WTC11 (cell line): ENCODE measurements at regions not wholly inside any gene's neighbourhood (a gene's known extent, or its start where the extent isn't known, plus 50 kb on each side); places are given as distances from the start of the nearest gene placed in this dataset.
A peak's percentile ranks its signal among the peaks of the same experiment; 100 is the strongest.

Experiments used
- ATAC-seq: fragments of 200-7000 bp; cut with Tn5 transposase; 2 replicates; pipeline ENCODE4 v1.10.0; 2021; ENCODE audit warnings: mild to moderate bottlenecking, moderate library complexity
- CTCF ChIA-PET: fragments of 300-600 bp; sonication (Branson Sonifier 250); formaldehyde crosslinking; loops from one replicate; lab custom pipeline; 2021; ENCODE audit warnings: antibody characterized with exemption; lab: Charles Lee
- POLR2A ChIA-PET: fragments of 350-600 bp; sonication (Branson Sonifier 250); formaldehyde crosslinking; loops from one replicate; lab custom pipeline; 2021; ENCODE audit warnings: antibody characterized with exemption; lab: Charles Lee
- DNase-seq: peaks from one replicate; pipeline ENCODE4 v3.0.0; 2021; ENCODE audit warnings: low spot score
- H3K27ac Mint-ChIP-seq: 2 replicates; pipeline ENCODE4 v1.8.0; 2021; ENCODE audit warnings: mixed read lengths
- H3K27me3 Mint-ChIP-seq: 2 replicates; pipeline ENCODE4 v1.8.0; 2021; ENCODE audit warnings: low read depth, mild to moderate bottlenecking, moderate library complexity, mixed read lengths
- H3K36me3 Mint-ChIP-seq: 2 replicates; pipeline ENCODE4 v1.8.0; 2021; ENCODE audit warnings: mixed read lengths
- H3K4me1 Mint-ChIP-seq: 2 replicates; pipeline ENCODE4 v1.8.0; 2022; ENCODE audit warnings: mixed read lengths
- H3K4me3 Mint-ChIP-seq: 2 replicates; pipeline ENCODE4 v1.8.0; 2021; ENCODE audit warnings: mild to moderate bottlenecking, moderate library complexity, mixed read lengths
- H3K9me3 Mint-ChIP-seq: 2 replicates; pipeline ENCODE4 v1.8.0; 2021; ENCODE audit warnings: mixed read lengths
- CBFB ChIP-seq: sonication (generic); formaldehyde crosslinking; IDR thresholded peaks from 2 replicates; pipeline ENCODE4 v1.8.1; 2022; ENCODE audit warnings: mild to moderate bottlenecking, low read depth, missing genetic modification reagents
- CTCF ChIP-seq: fragments of 200-600 bp; IDR thresholded peaks from 2 replicates; pipeline ENCODE4 v1.8.0; 2022; ENCODE audit warnings: antibody characterized with exemption
- FOXK1 ChIP-seq: sonication (generic); formaldehyde crosslinking; IDR thresholded peaks from 2 replicates; pipeline ENCODE4 v1.8.0; 2022; ENCODE audit warnings: mild to moderate bottlenecking, moderate library complexity, missing genetic modification reagents
- FOXP1 ChIP-seq: sonication (generic); formaldehyde crosslinking; IDR thresholded peaks from 2 replicates; pipeline ENCODE4 v1.8.0; 2022; ENCODE audit warnings: missing genetic modification reagents, mild to moderate bottlenecking, moderate library complexity, borderline replicate concordance
- GABPB1 ChIP-seq: sonication (generic); formaldehyde crosslinking; IDR thresholded peaks from 2 replicates; pipeline ENCODE4 v1.8.1; 2023; ENCODE audit warnings: mild to moderate bottlenecking, missing genetic modification reagents
- MAX ChIP-seq: sonication (generic); formaldehyde crosslinking; IDR thresholded peaks from 2 replicates; pipeline ENCODE4 v1.8.0; 2022; ENCODE audit warnings: mild to moderate bottlenecking, missing genetic modification reagents
- SOX15 ChIP-seq: fragments of 250-450 bp; sonication (Bioruptor Pico); IDR thresholded peaks from 2 replicates; pipeline ENCODE4 v1.9.0; 2021; ENCODE audit warnings: mild to moderate bottlenecking
- ZNF121 ChIP-seq: sonication (generic); formaldehyde crosslinking; IDR thresholded peaks from 2 replicates; pipeline ENCODE4 v1.8.0; 2023; ENCODE audit warnings: missing genetic modification reagents
- ZNF396 ChIP-seq: fragments of 250-450 bp; sonication (Bioruptor Pico); IDR thresholded peaks from 2 replicates; pipeline ENCODE4 v1.8.0; 2021; ENCODE audit warnings: mild to moderate bottlenecking, moderate library complexity, borderline replicate concordance
- ZNF671 ChIP-seq: fragments of 250-450 bp; sonication (Bioruptor Pico); IDR thresholded peaks from 2 replicates; pipeline ENCODE4 v1.8.0; 2021; ENCODE audit warnings: mild to moderate bottlenecking
- TF ChIP-seq, protein P1 (sequence below): sonication (generic); formaldehyde crosslinking; IDR thresholded peaks from 2 replicates; pipeline ENCODE4 v1.8.1; 2023; ENCODE audit warnings: mild to moderate bottlenecking, missing genetic modification reagents
- TF ChIP-seq, protein P2 (sequence below): fragments of 250-450 bp; sonication (Bioruptor Pico); IDR thresholded peaks from 2 replicates; pipeline ENCODE4 v1.9.0; 2021; ENCODE audit warnings: mild to moderate bottlenecking
- TF ChIP-seq, protein P3 (sequence below): sonication (generic); formaldehyde crosslinking; IDR thresholded peaks from 2 replicates; pipeline ENCODE4 v1.8.0; 2023; ENCODE audit warnings: missing genetic modification reagents

GRCh38 chr2:226620176-226620575 lies 179.4 kb downstream of the IRS1 start:
- H3K27me3 Mint-ChIP-seq, result no peaks in the 10 kb centered on the region

DNA sequence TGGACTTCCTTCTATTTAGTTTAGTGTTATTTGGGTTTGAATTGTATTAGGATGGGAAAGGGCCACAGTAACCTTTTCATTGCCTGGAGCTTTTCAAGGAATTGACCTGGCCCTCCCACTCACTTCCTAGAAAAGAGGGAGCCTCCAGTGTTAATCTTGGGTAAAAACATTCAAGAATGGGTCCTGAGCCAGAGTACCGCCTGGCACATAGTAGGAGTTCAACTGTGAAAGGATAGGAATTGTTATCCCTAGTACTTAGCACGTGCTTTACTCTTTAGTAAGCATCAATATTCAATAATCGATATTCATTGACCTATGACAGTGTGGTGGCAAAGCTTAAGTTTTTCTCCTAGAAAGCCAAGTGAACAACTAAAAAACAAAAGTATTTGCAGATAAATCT lies 179.9 kb downstream of the IRS1 start:
- ATAC-seq (0 out of 2 replicates have a peak, but pooled peaks have one; percentile 30), DNase-seq (no peak)
- no peak overlapping the region for H3K4me3 Mint-ChIP-seq
- CTCF ChIA-PET, result no interaction called here
- H3K27ac Mint-ChIP-seq, result no peak overlapping the region
- H3K9me3 Mint-ChIP-seq, result 0 out of 2 replicates have a peak, but pooled peaks cover 5% of the 10 kb centered on the region
- TF ChIP-seq MAX (CRISPR knock-in tag), result no peak
- no peak for TF ChIP-seq CBFB (CRISPR knock-in tag)
- no peak for TF ChIP-seq ZNF396 (CRISPR knock-in tag)
- TF ChIP-seq, protein P1, sequence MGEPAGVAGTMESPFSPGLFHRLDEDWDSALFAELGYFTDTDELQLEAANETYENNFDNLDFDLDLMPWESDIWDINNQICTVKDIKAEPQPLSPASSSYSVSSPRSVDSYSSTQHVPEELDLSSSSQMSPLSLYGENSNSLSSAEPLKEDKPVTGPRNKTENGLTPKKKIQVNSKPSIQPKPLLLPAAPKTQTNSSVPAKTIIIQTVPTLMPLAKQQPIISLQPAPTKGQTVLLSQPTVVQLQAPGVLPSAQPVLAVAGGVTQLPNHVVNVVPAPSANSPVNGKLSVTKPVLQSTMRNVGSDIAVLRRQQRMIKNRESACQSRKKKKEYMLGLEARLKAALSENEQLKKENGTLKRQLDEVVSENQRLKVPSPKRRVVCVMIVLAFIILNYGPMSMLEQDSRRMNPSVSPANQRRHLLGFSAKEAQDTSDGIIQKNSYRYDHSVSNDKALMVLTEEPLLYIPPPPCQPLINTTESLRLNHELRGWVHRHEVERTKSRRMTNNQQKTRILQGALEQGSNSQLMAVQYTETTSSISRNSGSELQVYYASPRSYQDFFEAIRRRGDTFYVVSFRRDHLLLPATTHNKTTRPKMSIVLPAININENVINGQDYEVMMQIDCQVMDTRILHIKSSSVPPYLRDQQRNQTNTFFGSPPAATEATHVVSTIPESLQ (CRISPR knock-in tag), result no peak
- H3K27me3 Mint-ChIP-seq, result no peaks in the 10 kb centered on the region
- 0 out of 2 replicates have a peak, but pooled peaks cover 3% of the 10 kb centered on the region for H3K4me1 Mint-ChIP-seq
- no peaks in the 10 kb centered on the region for H3K36me3 Mint-ChIP-seq
- POLR2A ChIA-PET, result interaction anchor here (0.5 to 0.6 kb wide), 2 partner anchors 228 to 940 kb away, joined by 3 to 6 read pairs; no protein-coding TSS in a partner anchor

More at GRCh38 chr2:226620176-226620575, 179.4 kb downstream of the IRS1 start:
- ChIA-PET POLR2A (interaction anchor here (0.5 kb wide), 1 partner anchor 228 kb away, joined by 3 read pairs; no protein-coding TSS in a partner anchor), CTCF (no interaction called here)
- Mint-ChIP-seq H3K27ac (no peak overlapping the region), H3K4me1 (0 out of 2 replicates have a peak, but pooled peaks cover 3% of the 10 kb centered on the region), H3K36me3 (no peaks in the 10 kb centered on the region), H3K4me3 (no peak overlapping the region), H3K9me3 (0 out of 2 replicates have a peak, but pooled peaks cover 5% of the 10 kb centered on the region)
- ATAC-seq (no peak), DNase-seq (no peak)
- TF ChIP-seq, protein P2, sequence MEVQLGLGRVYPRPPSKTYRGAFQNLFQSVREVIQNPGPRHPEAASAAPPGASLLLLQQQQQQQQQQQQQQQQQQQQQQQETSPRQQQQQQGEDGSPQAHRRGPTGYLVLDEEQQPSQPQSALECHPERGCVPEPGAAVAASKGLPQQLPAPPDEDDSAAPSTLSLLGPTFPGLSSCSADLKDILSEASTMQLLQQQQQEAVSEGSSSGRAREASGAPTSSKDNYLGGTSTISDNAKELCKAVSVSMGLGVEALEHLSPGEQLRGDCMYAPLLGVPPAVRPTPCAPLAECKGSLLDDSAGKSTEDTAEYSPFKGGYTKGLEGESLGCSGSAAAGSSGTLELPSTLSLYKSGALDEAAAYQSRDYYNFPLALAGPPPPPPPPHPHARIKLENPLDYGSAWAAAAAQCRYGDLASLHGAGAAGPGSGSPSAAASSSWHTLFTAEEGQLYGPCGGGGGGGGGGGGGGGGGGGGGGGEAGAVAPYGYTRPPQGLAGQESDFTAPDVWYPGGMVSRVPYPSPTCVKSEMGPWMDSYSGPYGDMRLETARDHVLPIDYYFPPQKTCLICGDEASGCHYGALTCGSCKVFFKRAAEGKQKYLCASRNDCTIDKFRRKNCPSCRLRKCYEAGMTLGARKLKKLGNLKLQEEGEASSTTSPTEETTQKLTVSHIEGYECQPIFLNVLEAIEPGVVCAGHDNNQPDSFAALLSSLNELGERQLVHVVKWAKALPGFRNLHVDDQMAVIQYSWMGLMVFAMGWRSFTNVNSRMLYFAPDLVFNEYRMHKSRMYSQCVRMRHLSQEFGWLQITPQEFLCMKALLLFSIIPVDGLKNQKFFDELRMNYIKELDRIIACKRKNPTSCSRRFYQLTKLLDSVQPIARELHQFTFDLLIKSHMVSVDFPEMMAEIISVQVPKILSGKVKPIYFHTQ, result no peak
- TF ChIP-seq ZNF121 (CRISPR knock-in tag), result peak; percentile 18; the same call in 1 of the 2 replicates
- TF ChIP-seq, protein P3, sequence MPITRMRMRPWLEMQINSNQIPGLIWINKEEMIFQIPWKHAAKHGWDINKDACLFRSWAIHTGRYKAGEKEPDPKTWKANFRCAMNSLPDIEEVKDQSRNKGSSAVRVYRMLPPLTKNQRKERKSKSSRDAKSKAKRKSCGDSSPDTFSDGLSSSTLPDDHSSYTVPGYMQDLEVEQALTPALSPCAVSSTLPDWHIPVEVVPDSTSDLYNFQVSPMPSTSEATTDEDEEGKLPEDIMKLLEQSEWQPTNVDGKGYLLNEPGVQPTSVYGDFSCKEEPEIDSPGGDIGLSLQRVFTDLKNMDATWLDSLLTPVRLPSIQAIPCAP (CRISPR knock-in tag), result no peak
- no peak for TF ChIP-seq SOX15 (CRISPR knock-in tag)
- no peak for TF ChIP-seq ZNF671
- no peak for TF ChIP-seq FOXK1 (CRISPR knock-in tag)
- TF ChIP-seq FOXP1 (CRISPR knock-in tag), result no peak
- no peak for TF ChIP-seq CTCF

DNA sequence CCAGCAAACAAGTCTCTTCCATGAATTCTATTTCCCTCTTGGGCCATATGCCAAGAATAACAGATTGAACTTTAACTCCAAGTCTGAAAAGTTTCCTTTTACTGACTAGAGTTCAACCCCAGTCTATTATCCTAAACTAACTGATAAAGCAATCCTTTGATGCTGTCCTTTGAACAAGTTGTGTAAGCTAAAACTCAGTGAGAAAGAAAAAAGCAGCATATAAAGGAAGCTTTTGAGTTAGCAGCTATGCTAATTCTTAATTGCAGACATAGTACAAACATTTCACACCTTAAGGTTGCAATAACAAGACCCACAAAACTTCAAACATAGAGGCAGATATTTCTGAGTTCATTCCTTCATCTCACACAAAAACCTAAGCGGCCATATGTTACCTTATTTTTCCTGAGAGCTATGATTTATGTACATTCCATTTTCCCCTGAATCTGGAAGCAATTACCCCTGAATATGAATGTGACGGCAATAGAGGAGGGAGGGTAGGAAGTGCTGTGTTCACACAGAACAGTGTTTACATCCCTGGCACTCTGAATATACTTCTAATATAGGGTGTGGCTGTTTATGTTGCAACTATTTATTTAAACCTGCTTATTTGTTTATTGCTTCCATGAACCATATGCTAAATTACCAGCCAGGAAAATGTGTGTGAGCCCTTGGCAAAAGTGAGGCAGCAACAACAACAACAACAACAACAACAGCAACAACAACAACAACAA lies 180.6 kb downstream of the IRS1 start:
- ATAC-seq (no peak), DNase-seq (no peak)
- Mint-ChIP-seq H3K9me3 (0 out of 2 replicates have a peak, but pooled peaks cover 5% of the 10 kb centered on the region), H3K36me3 (no peaks in the 10 kb centered on the region), H3K4me3 (no peak overlapping the region), H3K27ac (no peak overlapping the region), H3K4me1 (0 out of 2 replicates have a peak, but pooled peaks cover 3% of the 10 kb centered on the region), H3K27me3 (no peaks in the 10 kb centered on the region)
- CTCF ChIA-PET, result no interaction called here
- TF ChIP-seq GABPB1 (CRISPR knock-in tag) (peak; percentile 72), ZNF121 (CRISPR knock-in tag) (no peak)
- POLR2A ChIA-PET, result interaction anchor here (0.6 kb wide), 1 partner anchor 939 kb away, joined by 6 read pairs; no protein-coding TSS in a partner anchor
